GM10266 (cell line): ENCODE measurements at regions not wholly inside any gene's neighbourhood (a gene's known extent, or its start where the extent isn't known, plus 50 kb on each side); places are given as distances from the start of the nearest gene placed in this dataset.

Experiments used
- DNase-seq: peaks from one replicate; pipeline ENCODE4 v3.0.0; 2012; ENCODE audit errors: extremely low spot score
- TF ChIP-seq, protein P1 (sequence below): IDR thresholded peaks from 2 replicates; pipeline ENCODE4 v1.5.1; 2012; ENCODE audit warnings: mild to moderate bottlenecking, low read depth; ENCODE audit not compliant: control insufficient read depth, insufficient read depth; ENCODE audit errors: missing control alignments

- TF ChIP-seq, protein P1, sequence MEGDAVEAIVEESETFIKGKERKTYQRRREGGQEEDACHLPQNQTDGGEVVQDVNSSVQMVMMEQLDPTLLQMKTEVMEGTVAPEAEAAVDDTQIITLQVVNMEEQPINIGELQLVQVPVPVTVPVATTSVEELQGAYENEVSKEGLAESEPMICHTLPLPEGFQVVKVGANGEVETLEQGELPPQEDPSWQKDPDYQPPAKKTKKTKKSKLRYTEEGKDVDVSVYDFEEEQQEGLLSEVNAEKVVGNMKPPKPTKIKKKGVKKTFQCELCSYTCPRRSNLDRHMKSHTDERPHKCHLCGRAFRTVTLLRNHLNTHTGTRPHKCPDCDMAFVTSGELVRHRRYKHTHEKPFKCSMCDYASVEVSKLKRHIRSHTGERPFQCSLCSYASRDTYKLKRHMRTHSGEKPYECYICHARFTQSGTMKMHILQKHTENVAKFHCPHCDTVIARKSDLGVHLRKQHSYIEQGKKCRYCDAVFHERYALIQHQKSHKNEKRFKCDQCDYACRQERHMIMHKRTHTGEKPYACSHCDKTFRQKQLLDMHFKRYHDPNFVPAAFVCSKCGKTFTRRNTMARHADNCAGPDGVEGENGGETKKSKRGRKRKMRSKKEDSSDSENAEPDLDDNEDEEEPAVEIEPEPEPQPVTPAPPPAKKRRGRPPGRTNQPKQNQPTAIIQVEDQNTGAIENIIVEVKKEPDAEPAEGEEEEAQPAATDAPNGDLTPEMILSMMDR = no peak
Measured at GRCh38 chr4:176383273-176384077, 63.7 kb downstream of the SPCS3 start.

GRCh38 chr4:176385601-176386000 is 65.8 kb downstream of the SPCS3 start:
- DNase-seq = no peak
- TF ChIP-seq, protein P1 = no peak

More at GRCh38 chr4:176383273-176384077, 63.7 kb downstream of the SPCS3 start:
- DNase-seq = no peak

- DNase-seq = no peak
- TF ChIP-seq, protein P1 = no peak
Measured at GRCh38 chr4:176387571-176387970, 67.8 kb downstream of the SPCS3 start.

DNA sequence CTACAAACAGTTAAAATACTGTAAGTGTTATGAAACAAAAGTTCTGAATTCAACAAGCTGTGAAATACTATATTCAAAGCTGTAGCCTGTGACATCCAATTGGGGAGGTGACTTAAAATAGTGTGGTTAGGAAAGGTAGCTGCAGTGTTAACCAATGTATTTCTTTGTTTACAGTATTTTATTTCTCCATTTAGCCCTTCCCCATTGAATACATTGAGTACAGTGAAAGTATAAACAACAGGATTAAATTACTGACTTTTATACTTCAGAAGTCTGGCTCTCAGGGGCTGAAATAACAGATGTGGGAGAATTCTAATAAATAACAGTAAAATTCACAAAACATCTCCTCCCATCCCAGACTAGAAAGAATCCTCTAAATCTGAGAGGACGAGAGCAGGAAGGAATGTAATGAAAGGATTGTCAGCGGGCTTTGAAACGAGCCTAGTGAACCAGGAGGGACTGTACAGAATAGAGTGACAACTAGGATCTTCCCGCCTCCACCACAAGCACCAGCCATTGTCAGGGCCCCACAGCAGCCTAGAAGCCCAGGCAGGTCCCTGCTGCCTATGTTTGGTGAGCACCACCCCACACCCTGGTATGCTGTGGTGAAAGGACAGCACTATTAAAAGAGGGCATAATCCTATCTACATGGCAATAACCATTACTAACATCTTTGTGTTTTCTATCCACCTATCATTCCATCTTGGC is 73.7 kb downstream of the SPCS3 start:
- no peak for DNase-seq
- TF ChIP-seq, protein P1 = no peak

DNA sequence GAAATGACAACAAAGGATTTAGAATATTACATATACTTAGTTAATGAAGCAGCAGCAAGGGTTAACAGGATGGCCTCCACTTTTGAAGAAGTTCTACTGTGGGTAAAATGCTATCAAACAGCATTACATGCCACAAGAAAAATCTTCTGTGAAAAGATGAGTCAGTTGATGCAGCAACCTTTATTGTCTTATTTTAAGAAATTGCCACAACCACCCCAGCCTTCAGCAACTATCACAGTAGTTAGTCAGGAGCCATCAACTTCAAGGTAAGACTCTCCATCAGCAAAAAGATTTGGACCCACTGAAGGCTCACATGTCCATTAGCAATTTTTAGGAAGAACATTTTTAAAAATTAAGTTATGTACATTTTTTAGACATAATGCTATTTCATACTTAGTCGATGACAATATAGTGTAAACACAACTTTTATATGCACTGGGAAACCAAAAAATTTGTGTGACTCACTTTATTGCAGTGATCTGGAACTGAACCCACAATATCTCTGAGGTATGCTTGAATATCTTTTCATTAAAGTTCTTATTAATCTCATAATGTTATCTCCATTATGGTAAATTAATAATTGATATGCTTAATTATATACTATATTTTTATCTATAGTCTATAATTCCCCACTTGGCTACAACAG is 81.2 kb downstream of the SPCS3 start:
- no peak for DNase-seq
- TF ChIP-seq, protein P1 = no peak

DNA sequence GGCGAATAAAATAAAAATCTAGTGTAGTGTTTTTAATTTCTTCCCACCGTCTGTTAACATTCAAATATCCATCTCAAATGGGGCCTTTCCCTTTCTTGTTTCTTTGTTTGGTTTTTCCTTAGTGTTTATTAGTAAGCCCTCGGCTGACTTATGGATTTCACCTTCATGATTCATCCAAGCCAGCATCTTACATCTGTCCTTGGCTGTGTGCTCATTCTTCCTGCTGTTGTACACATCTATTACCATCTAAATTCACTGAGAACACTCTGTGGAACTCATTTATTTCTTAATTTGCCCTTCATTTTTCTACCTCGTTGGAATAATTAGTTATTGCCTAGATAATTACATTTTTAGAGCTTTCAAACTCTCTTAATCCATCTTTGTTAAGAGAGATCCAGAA is 84.9 kb downstream of the SPCS3 start:
- no peak for DNase-seq
- TF ChIP-seq, protein P1 = no peak

GRCh38 chr4:176406297-176406696 is 86.5 kb downstream of the SPCS3 start:
- no peak for DNase-seq
- TF ChIP-seq, protein P1 = no peak
